HUES6 (cell line): ENCODE measurements at regions not wholly inside any gene's neighbourhood (a gene's known extent, or its start where the extent isn't known, plus 50 kb on each side); places are given as distances from the start of the nearest gene placed in this dataset.

Experiments used
- H3K27ac ChIP-seq: 2 replicates; pipeline ENCODE4 v1.7.0; 2013; ENCODE audit warnings: low read depth, mild to moderate bottlenecking, low read length, inconsistent platforms
- H3K27me3 ChIP-seq: 2 replicates; pipeline ENCODE4 v1.6.1; 2013; ENCODE audit warnings: low read length; ENCODE audit not compliant: control insufficient read depth, insufficient read depth
- H3K36me3 ChIP-seq: 2 replicates; pipeline ENCODE4 v1.6.1; 2013; ENCODE audit warnings: low read length; ENCODE audit not compliant: control insufficient read depth, insufficient read depth
- H3K4me1 ChIP-seq: 2 replicates; pipeline ENCODE4 v1.6.1; 2013; ENCODE audit warnings: low read length; ENCODE audit not compliant: control insufficient read depth, insufficient read depth
- H3K4me3 ChIP-seq: 2 replicates; pipeline ENCODE4 v1.5.1; 2013; ENCODE audit warnings: low read depth, low read length
- H3K9ac ChIP-seq: one replicate; pipeline ENCODE4 v1.6.1; 2013; ENCODE audit warnings: mild to moderate bottlenecking, low read length
- H3K9me3 ChIP-seq: 2 replicates; pipeline ENCODE4 v1.6.1; 2013; ENCODE audit warnings: low read depth, low read length; ENCODE audit not compliant: control insufficient read depth, insufficient read depth

DNA sequence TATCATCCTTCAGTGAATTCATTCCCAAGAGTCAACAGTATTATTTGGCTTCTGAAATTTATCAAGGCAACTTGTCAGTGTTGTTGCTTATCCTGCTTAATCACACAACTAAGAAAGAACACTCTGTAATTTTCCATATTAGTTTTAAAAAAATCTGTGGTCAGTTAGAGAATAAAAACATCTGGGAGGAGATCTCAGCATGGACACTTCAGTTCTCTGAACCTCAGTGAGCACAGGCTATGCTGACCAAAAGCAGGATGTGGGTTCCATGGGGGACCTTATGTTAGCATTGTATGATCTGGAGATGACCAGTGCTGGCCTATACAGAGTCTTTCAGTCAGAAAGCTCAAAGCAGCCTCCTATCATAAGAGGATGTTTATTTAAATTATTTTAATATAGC, 79.1 kb upstream of the KLHL14 start:
- Histone ChIP-seq H3K27me3 (no peaks in the 10 kb centered on the region), H3K9me3 (0 out of 2 replicates have a peak, but pooled peaks cover 6% of the 10 kb centered on the region), H3K36me3 (no peaks in the 10 kb centered on the region), H3K4me3 (no peak overlapping the region), H3K9ac (no peak overlapping the region), H3K4me1 (no peaks in the 10 kb centered on the region), H3K27ac (no peak overlapping the region)

DNA sequence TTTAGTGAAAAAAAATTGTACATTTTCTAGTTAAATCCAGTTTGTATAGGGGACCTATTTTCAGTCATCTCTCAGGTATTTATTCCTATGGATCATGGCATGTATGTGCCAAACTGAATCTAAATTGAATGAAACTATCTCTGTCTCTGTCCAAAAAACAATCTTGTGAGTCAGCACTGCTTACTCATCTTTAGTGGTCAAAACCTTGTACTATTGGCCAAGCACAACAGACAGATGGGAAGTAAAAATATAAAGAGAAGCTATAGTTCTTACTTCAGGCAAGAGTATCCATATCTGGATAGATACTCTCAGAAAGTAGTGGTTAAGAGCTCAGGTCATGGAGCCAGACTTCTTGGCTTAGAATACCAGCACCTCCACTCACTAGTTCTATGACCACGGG, 76.0 kb upstream of the KLHL14 start:
- Histone ChIP-seq H3K4me1 (no peaks in the 10 kb centered on the region), H3K27ac (no peak overlapping the region), H3K27me3 (no peaks in the 10 kb centered on the region), H3K36me3 (no peaks in the 10 kb centered on the region), H3K9ac (no peak overlapping the region), H3K4me3 (no peak overlapping the region), H3K9me3 (0 out of 2 replicates have a peak, but pooled peaks cover 6% of the 10 kb centered on the region)

DNA sequence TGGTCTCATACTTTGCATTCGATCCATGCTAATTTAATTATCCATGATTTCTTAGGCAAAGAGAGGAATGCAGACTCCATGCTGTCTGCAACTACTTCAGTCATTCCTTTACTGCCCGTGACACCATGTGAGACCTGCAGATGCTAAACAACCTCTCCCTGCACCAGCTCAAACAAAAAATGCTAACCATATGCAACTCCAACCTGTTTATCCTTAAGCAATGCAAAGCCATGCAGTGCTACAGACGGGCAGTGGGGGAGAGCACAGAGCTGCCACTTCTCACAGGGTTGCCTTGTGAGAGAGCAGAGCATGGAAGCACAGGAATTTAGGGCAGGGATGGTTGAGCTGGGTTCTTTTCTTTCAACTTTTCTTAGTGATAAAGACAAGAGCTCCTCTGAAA, 74.9 kb upstream of the KLHL14 start:
- no peak overlapping the region for H3K27ac ChIP-seq
- H3K4me1 ChIP-seq: no peaks in the 10 kb centered on the region
- H3K36me3 ChIP-seq: no peaks in the 10 kb centered on the region
- H3K9ac ChIP-seq: no peak overlapping the region
- no peak overlapping the region for H3K4me3 ChIP-seq
- peaks cover 8% of the 10 kb centered on the region; the same call in 1 of the 2 replicates for H3K9me3 ChIP-seq
- H3K27me3 ChIP-seq: peaks cover 2% of the 10 kb centered on the region; the same call in 1 of the 2 replicates

DNA sequence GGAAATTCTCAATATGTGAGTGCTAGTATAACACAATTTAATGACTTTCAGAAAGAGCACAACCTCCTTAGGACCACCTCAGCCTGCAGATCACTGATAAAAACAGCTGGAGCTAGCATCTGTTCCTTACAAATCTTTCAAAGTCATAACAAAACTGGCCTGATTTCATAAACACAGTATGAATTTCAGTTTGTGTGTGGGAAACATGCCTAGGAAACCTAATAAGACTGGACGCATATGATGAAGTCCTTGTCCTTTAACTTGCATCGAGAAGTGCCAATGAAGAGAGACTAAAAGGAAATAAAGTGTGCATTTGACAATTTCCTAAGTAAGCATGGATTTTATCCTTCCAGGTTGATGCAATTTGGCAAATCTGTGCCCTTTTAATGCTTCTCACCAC, 74.1 kb upstream of the KLHL14 start:
- Histone ChIP-seq H3K36me3 (no peaks in the 10 kb centered on the region), H3K27ac (no peak overlapping the region), H3K4me1 (no peaks in the 10 kb centered on the region), H3K4me3 (no peak overlapping the region), H3K27me3 (peaks cover 2% of the 10 kb centered on the region; the same call in 1 of the 2 replicates), H3K9ac (no peak overlapping the region), H3K9me3 (peaks cover 10% of the 10 kb centered on the region; the same call in 1 of the 2 replicates)

DNA sequence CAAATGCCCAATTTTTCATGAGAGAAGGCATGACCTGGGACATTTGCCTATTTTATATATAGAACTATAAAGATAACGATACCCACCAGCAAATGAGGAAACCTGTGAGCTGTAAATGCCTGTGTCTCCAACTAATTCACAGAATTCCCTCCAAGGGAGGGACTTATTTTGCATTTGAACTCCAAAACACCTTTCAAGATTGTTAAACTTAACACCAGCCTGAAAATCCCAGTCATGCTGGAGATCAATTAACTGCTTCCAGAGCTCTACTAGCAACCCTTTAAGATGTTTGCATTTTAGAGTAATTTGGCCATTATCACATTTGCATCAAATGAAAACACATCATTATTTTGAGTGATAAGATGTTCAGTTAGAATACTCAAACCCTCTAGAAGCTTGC, 68.1 kb upstream of the KLHL14 start:
- peaks cover 3% of the 10 kb centered on the region; the same call in 1 of the 2 replicates for H3K9me3 ChIP-seq
- H3K4me3 ChIP-seq: no peak overlapping the region
- no peak overlapping the region for H3K27ac ChIP-seq

DNA sequence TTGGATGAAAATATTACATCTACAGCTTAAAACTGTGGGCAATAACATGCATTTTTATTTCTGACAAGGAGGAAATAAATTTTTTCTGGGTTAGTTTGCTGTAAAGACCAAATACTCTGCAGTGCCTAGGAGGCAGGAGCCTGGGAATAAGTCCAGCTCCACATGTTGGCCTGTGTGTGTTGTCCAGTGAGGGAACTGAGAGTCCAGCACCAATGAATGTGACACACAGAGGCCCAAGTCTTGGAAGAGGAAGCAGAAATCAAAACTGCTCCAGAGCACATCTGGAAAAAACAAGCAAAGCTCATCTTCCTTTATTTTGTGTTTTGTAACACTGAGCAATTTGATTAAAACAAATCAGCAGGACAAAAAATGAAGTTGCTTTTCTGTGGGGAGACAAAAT, 63.1 kb upstream of the KLHL14 start:
- no peak overlapping the region for H3K9ac ChIP-seq
- H3K9me3 ChIP-seq: no peaks in the 10 kb centered on the region
- H3K4me3 ChIP-seq: no peak overlapping the region
- H3K27me3 ChIP-seq: peaks cover 8% of the 10 kb centered on the region
- no peak overlapping the region for H3K27ac ChIP-seq
- H3K36me3 ChIP-seq: no peaks in the 10 kb centered on the region
- peaks cover 3% of the 10 kb centered on the region; the same call in 1 of the 2 replicates for H3K4me1 ChIP-seq

More for the DNA sequence above, 68.1 kb upstream of the KLHL14 start:
- Histone ChIP-seq H3K9ac (no peak overlapping the region), H3K4me1 (peaks cover 9% of the 10 kb centered on the region; the same call in 1 of the 2 replicates), H3K27me3 (peaks cover 2% of the 10 kb centered on the region; the same call in 1 of the 2 replicates), H3K36me3 (no peaks in the 10 kb centered on the region)

DNA sequence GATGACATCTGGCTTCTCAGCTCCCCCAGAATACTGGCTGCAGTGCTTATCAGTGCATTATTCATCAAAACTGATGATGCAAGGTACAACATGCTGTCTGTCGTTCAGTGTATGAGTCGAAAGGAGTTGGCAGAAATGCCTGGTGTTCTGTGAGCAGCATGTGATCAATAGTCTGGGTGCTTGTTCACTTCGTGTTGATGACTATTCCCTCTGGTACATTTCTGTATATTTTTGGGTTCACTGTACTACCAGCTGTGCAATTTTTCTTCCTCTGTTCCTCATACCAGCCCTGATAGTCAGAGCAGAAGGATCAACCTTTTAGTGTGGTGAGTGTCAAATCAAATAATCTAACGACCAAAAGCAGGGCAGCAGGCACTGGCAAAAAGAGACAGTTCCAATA, 59.0 kb upstream of the KLHL14 start:
- Histone ChIP-seq H3K4me1 (no peaks in the 10 kb centered on the region), H3K4me3 (no peak overlapping the region), H3K9me3 (no peaks in the 10 kb centered on the region), H3K27ac (no peak overlapping the region), H3K27me3 (peaks cover 8% of the 10 kb centered on the region), H3K36me3 (no peaks in the 10 kb centered on the region), H3K9ac (no peak overlapping the region)

DNA sequence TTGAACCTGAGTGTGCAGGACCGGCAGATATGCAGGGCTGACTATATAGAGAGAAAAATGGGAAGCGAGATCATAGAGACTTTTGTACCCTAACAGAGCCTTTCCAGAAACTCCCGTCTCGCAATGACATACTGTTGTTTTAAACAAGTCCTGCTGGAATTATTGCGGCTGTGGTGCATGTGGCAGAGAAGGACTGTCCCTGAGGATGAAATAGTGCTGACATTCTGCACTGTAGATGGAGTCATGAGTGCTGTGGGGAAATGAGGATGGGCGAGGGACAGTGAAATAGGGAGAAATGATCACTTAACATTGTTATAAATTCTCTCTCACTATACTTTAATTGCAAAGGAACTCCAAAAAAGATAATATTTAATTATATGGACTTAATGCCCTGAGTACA, 50.4 kb upstream of the KLHL14 start:
- H3K4me3 ChIP-seq: no peak overlapping the region
- H3K27me3 ChIP-seq: no peaks in the 10 kb centered on the region
- no peak overlapping the region for H3K9ac ChIP-seq
- H3K27ac ChIP-seq: no peak overlapping the region
- no peaks in the 10 kb centered on the region for H3K9me3 ChIP-seq
- no peaks in the 10 kb centered on the region for H3K36me3 ChIP-seq
- no peaks in the 10 kb centered on the region for H3K4me1 ChIP-seq
